ENCODE measurements at regions not wholly inside any gene's neighbourhood (a gene's known extent, or its start where the extent isn't known, plus 50 kb on each side); places are given as distances from the start of the nearest gene placed in this dataset.

GRCh38 chr18:78232196-78232595 lies 747.4 kb upstream of the SALL3 start:
- TF ChIP-seq CTCF (IDR thresholded peaks at IDR 0.05; ENCODE audit: low read depth, low read length, poor library complexity, severe bottlenecking) (no peak), EZH2phosphoT487 (IDR thresholded peaks at IDR 0.05; ENCODE audit: borderline replicate concordance, low read length) (no peak)
